ENCODE measurements at regions not wholly inside any gene's neighbourhood (a gene's known extent, or its start where the extent isn't known, plus 50 kb on each side); places are given as distances from the start of the nearest gene placed in this dataset.

- WGBS, 2 donors: 46 to 48% methylated on average over 2 of the region's 2 CpGs
- intact Hi-C loops (cut with DNase I): no loop called here
- no peaks in the 10 kb centered on the region for H3K27me3 ChIP-seq
- no peak overlapping the region for H3K4me3 ChIP-seq
- TF ChIP-seq CTCF (IDR thresholded peaks at IDR 0.05): no peak
- TF ChIP-seq POLR2A (IDR thresholded peaks at IDR 0.05): no peak
- H3K36me3 ChIP-seq (replicated peaks in 1 of 2; ENCODE audit: insufficient read depth in 1 of 2, low read depth in 2 of 2): no peaks in the 10 kb centered on the region
- no peaks in the 10 kb centered on the region for H3K4me1 ChIP-seq
- H3K9me3 ChIP-seq: no peaks in the 10 kb centered on the region
- DNase-seq (no peak), ATAC-seq (no peak)
- H3K27ac ChIP-seq: no peak overlapping the region
Measured at GRCh38 chr13:94917824-94918223, 205.5 kb upstream of the SOX21 start.

GRCh38 chr13:94914895-94915294 is 202.6 kb upstream of the SOX21 start:
- Histone ChIP-seq H3K4me3 (no peak overlapping the region), H3K27me3 (no peaks in the 10 kb centered on the region), H3K27ac (no peak overlapping the region), H3K9me3 (no peaks in the 10 kb centered on the region), H3K36me3 (replicated peaks in 1 of 2; ENCODE audit: insufficient read depth in 1 of 2, low read depth in 2 of 2) (no peaks in the 10 kb centered on the region), H3K4me1 (no peaks in the 10 kb centered on the region)
- intact Hi-C loops (cut with DNase I): no loop called here
- ATAC-seq: no peak
- 23 to 31% methylated on average over 1 of the region's 1 CpG for WGBS, 2 donors
- DNase-seq: no peak
- TF ChIP-seq CTCF (IDR thresholded peaks at IDR 0.05): no peak
- no peak for TF ChIP-seq POLR2A (IDR thresholded peaks at IDR 0.05)

- Histone ChIP-seq H3K4me1 (no peaks in the 10 kb centered on the region), H3K27ac (no peak overlapping the region), H3K27me3 (no peaks in the 10 kb centered on the region), H3K4me3 (no peak overlapping the region), H3K9me3 (no peaks in the 10 kb centered on the region), H3K36me3 (replicated peaks in 1 of 2; ENCODE audit: insufficient read depth in 1 of 2, low read depth in 2 of 2) (no peaks in the 10 kb centered on the region)
- intact Hi-C loops (cut with DNase I): no loop called here
- ATAC-seq (no peak), DNase-seq (no peak)
- no peak for TF ChIP-seq CTCF (IDR thresholded peaks at IDR 0.05)
- TF ChIP-seq POLR2A (IDR thresholded peaks at IDR 0.05): no peak
- WGBS, 2 donors: 74 to 78% methylated on average over 2 of the region's 2 CpGs
Measured at GRCh38 chr13:94906605-94907004, 194.3 kb upstream of the SOX21 start.

- H3K36me3 ChIP-seq (replicated peaks in 1 of 2; ENCODE audit: insufficient read depth in 1 of 2, low read depth in 2 of 2): no peaks in the 10 kb centered on the region
- intact Hi-C loops (cut with DNase I): no loop called here
Measured at GRCh38 chr13:94902722-94903407, 190.5 kb upstream of the SOX21 start.

More at GRCh38 chr13:94902722-94903407, 190.5 kb upstream of the SOX21 start:
- TF ChIP-seq CTCF (IDR thresholded peaks at IDR 0.05): no peak
- no peak for TF ChIP-seq POLR2A (IDR thresholded peaks at IDR 0.05)
- Histone ChIP-seq H3K4me3 (no peak overlapping the region), H3K27ac (no peak overlapping the region), H3K9me3 (no peaks in the 10 kb centered on the region), H3K27me3 (no peaks in the 10 kb centered on the region), H3K4me1 (no peaks in the 10 kb centered on the region)
- DNase-seq (no peak), ATAC-seq (no peak)
- 77 to 82% methylated on average over 4 of the region's 4 CpGs for WGBS, 2 donors
